ENCODE measurements at regions not wholly inside any gene's neighbourhood (a gene's known extent, or its start where the extent isn't known, plus 50 kb on each side); places are given as distances from the start of the nearest gene placed in this dataset.

GRCh38 chr13:71068041-71068440, 799.0 kb downstream of the DACH1 start:
- Histone ChIP-seq H3K36me3 (no peaks in the 10 kb centered on the region), H3K9ac (ENCODE audit: low read depth in 2 of 2, low read length in 2 of 2) (no peak overlapping the region), H3K9me3 (no peaks in the 10 kb centered on the region), H3K27ac (no peak overlapping the region), H3K27me3 (no peaks in the 10 kb centered on the region), H3K4me1 (no peaks in the 10 kb centered on the region), H3K4me3 (no peak overlapping the region)
- TF ChIP-seq, protein P1, sequence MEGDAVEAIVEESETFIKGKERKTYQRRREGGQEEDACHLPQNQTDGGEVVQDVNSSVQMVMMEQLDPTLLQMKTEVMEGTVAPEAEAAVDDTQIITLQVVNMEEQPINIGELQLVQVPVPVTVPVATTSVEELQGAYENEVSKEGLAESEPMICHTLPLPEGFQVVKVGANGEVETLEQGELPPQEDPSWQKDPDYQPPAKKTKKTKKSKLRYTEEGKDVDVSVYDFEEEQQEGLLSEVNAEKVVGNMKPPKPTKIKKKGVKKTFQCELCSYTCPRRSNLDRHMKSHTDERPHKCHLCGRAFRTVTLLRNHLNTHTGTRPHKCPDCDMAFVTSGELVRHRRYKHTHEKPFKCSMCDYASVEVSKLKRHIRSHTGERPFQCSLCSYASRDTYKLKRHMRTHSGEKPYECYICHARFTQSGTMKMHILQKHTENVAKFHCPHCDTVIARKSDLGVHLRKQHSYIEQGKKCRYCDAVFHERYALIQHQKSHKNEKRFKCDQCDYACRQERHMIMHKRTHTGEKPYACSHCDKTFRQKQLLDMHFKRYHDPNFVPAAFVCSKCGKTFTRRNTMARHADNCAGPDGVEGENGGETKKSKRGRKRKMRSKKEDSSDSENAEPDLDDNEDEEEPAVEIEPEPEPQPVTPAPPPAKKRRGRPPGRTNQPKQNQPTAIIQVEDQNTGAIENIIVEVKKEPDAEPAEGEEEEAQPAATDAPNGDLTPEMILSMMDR (IDR thresholded peaks at IDR 0.05), result no peak
- DNase-seq, result no peak
- intact Hi-C loops (cut with DNase I), result no loop called here

DNA sequence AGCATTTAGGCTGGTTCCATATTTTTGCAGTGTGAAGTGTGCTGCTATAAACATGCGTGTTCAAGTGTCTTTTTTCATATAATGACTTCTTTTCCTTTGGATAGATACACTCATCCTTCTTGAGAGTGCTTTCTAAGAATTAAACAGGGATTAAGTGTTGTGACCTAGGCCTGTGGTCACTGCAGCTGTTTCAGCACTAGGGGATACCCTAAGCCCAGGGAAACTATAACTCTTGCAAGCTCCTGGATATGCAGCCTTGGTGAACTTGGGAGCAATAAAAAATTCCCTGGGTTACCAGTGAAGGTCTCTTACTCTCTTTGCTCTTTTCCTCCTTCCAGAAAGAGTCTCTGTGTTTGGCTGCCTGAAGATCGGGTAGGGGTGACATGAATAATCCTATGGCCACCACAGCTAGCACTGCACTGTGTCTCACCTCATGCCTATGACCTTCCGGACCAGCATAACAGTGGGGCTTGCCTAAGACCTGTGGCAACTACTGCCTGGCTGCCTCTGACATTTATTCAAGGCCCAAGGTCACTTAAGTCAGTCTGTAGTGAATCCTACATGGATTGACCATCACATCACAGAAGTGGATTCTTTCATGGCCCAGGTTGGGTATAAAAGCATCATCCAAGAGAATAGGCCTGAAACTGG, 799.7 kb downstream of the DACH1 start:
- no peaks in the 10 kb centered on the region for H3K9me3 ChIP-seq
- intact Hi-C loops (cut with DNase I), result no loop called here
- H3K27ac ChIP-seq, result no peak overlapping the region
- H3K4me1 ChIP-seq, result no peaks in the 10 kb centered on the region
- DNase-seq, result no peak
- no peak overlapping the region for H3K9ac ChIP-seq (ENCODE audit: low read depth in 2 of 2, low read length in 2 of 2)
- no peaks in the 10 kb centered on the region for H3K36me3 ChIP-seq
- no peak overlapping the region for H3K4me3 ChIP-seq
- no peaks in the 10 kb centered on the region for H3K27me3 ChIP-seq
- TF ChIP-seq, protein P1 (IDR thresholded peaks at IDR 0.05), result no peak

GRCh38 chr13:71056581-71056980, 810.4 kb downstream of the DACH1 start:
- Histone ChIP-seq H3K4me1 (no peaks in the 10 kb centered on the region), H3K36me3 (no peaks in the 10 kb centered on the region), H3K27me3 (no peaks in the 10 kb centered on the region), H3K27ac (no peak overlapping the region), H3K9ac (ENCODE audit: low read depth in 2 of 2, low read length in 2 of 2) (no peak overlapping the region), H3K9me3 (no peaks in the 10 kb centered on the region), H3K4me3 (no peak overlapping the region)
- no peak for DNase-seq
- TF ChIP-seq, protein P1 (IDR thresholded peaks at IDR 0.05), result no peak
- intact Hi-C loops (cut with DNase I), result no loop called here

GRCh38 chr13:71055644-71056043, 811.4 kb downstream of the DACH1 start:
- Histone ChIP-seq H3K27me3 (no peaks in the 10 kb centered on the region), H3K27ac (no peak overlapping the region), H3K4me3 (no peak overlapping the region), H3K4me1 (no peaks in the 10 kb centered on the region), H3K36me3 (no peaks in the 10 kb centered on the region), H3K9ac (ENCODE audit: low read depth in 2 of 2, low read length in 2 of 2) (no peak overlapping the region), H3K9me3 (no peaks in the 10 kb centered on the region)
- no peak for DNase-seq
- intact Hi-C loops (cut with DNase I), result no loop called here
- TF ChIP-seq, protein P1 (IDR thresholded peaks at IDR 0.05), result no peak

- Histone ChIP-seq H3K9ac (ENCODE audit: low read depth in 2 of 2, low read length in 2 of 2) (no peak overlapping the region), H3K27ac (no peak overlapping the region), H3K9me3 (no peaks in the 10 kb centered on the region), H3K27me3 (no peaks in the 10 kb centered on the region), H3K4me3 (no peak overlapping the region), H3K4me1 (no peaks in the 10 kb centered on the region), H3K36me3 (no peaks in the 10 kb centered on the region)
- no peak for DNase-seq
- TF ChIP-seq, protein P1 (IDR thresholded peaks at IDR 0.05), result no peak
- intact Hi-C loops (cut with DNase I), result no loop called here
Observed at GRCh38 chr13:71055047-71055446, 812.0 kb downstream of the DACH1 start.

Measured in colonic mucosa (tissue), 4 donors.